ENCODE measurements at regions not wholly inside any gene's neighbourhood (a gene's known extent, or its start where the extent isn't known, plus 50 kb on each side); places are given as distances from the start of the nearest gene placed in this dataset.
A peak's percentile ranks its signal among the peaks of the same experiment; 100 is the strongest.

- no peak for DNase-seq
These were observed 464.6 kb downstream of the FGF9 start for GRCh38 chr13:22135446-22135845.

DNA sequence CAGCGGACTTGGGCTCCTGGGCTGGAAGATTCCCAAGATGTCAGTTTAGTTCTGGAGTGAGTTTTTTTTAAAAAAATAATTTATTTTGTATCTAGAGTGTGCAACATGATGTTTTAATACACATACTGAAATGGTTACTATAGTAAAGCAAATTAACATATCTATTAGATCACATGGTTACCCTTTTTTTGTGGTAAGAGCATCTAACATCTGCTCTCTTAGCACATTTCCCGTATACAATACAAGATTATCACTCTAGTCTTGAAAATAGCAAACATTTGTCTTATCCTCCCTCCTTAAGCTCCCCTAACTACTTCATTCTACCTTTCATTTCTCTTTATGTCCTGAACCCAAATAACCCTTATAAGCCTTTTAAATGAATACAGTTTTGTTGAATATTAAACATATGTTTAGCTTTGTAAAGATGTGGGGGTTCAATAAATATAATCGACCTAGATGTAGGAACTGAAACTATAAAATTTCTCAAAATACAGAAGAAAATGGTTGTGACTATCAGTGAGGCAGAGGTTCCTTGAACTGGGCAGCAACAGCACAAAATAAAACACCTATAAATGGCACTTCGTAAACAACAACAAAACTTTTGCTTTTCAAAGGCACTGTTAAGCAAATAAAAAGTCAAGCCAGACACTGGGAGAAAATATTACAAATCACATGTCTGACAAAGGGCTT lies 466.6 kb downstream of the FGF9 start:
- no peak for DNase-seq

GRCh38 chr13:22138947-22139346 lies 468.1 kb downstream of the FGF9 start:
- DNase-seq: no peak

DNA sequence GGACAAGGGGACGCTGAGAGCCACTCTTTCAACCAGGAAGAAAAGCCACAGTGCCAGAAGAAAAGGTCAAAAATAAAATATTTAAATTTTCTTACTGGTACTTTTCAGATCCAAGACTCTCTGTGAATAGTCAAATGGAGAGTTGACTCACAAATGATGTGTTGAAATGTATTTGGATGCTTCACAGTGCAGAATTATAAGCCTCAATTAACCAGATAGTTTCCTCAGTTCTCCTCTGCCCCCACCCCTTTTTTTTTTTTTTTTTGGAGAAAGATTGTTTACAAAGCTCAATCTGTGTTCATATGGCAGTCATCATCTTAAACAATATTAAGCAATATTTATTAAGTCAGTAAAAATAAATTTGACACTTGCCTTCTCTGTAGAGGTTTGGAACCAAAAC lies 470.8 kb downstream of the FGF9 start:
- DNase-seq: no peak

DNA sequence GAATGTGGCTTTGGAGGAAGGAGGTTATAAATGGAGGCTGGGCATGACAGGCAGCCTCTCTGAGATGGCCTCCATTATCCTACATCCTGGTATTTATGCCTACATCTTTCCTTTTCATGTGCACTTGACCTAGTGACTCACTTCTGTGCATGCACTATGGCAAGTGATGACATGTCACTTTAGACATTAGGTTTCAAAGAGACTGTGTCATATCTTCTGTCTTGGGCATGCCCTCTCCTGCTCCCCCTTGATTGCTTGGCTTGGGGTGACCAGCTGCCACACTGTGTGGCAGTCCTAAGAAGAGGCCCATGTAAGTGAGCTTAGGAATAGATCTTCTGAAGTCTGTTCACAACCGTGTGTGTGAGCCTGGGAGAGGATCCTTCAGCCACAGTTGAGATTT lies 472.8 kb downstream of the FGF9 start:
- DNase-seq: no peak

- DNase-seq: no peak
These were observed 473.9 kb downstream of the FGF9 start for GRCh38 chr13:22144806-22145205.

DNA sequence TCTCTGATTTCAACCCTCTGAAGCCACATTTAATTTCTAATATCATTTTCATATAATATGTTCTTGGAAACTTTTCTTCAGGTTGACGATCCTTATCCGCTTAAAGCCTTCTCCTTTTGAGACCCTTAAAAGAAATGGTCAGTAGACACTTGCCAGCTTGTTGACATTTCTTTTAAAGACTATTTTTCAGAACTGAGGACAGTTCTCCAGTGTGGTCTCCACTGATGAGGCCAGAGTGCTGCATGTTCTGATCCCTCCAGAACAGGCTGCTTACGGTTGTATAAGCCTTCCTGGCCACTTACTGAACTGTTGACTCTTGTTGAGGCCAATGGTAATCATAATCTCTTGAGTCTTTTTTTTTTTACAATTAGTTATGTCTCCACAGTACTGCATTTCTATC lies 477.3 kb downstream of the FGF9 start:
- DNase-seq: no peak

- DNase-seq: no peak
These were observed 481.9 kb downstream of the FGF9 start for GRCh38 chr13:22152751-22153150.

DNA sequence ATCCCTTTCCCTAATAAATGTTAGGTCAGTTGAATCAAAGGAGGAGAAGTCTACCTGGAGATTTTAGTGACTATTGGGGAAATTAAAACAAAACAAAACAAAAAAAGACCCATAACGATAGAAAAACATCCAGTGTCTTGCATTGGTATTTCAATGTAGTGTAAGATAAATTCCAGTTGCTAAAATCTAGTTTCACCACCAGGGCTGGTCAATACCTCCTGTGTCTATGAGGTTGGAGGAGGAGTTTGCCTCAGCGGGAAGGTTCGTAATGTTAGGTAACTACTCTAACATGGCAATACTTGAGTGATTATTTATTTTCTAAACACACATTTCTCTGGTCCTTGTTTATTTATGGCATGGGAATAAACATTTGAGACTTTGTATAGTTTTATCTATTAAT lies 483.2 kb downstream of the FGF9 start:
- no peak for DNase-seq

DNA sequence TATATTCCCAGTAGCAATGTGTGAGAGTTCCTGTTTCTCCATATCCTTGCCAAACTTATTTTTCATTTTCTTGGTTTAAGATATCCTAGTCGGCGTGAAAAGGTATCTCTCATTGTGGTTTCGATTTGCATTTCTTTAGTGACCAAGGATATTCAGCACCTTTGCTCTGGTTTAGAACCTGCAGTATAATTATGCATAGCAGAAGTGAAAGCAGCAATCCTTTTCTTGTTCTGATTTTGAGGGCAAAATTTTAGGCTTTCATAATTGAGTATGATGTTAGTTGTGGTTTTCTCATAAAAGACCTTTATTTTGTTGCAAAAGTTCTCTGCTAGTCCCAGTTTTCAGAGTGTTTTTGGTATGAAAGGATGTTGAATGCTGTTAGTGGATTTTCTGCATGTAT lies 491.0 kb downstream of the FGF9 start:
- peak; percentile 51 for DNase-seq

GRCh38 chr13:22162889-22163288 lies 492.0 kb downstream of the FGF9 start:
- DNase-seq: peak; percentile 41

DNA sequence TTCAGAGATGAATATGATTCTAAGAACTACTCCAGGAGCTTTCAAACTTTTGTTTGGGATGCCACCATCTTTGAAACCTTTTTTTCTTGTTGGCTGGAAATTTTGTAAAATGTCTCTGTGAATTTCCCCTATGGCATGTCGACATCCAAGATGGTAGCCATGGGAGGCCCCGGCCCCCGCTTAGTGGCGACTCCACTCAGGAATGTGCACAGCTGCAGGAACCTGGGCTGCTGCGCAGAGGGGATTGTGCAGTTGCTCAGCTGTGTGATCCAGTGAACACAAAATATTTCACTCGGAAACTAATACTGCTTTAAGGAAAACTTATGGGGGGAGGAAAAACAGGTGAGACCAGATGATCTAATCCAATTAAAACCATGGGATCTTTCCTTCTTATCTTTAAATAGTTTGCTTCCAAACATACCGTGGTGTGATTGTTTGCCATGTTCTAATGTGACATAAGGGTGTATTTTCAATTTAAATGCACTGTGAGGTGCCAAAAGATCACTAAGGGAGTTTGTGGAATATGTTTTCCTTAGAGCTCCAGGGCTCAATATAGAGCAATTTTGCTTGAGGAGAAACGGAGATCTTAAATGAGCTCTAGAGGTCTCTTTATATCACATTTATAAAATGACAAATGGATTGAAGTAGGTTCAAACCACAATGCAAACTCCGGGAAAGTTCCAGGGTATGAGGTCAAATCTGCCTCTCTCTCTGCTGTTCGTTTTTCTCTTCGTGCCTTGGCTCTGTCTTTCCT lies 497.7 kb downstream of the FGF9 start:
- DNase-seq: no peak

DNA sequence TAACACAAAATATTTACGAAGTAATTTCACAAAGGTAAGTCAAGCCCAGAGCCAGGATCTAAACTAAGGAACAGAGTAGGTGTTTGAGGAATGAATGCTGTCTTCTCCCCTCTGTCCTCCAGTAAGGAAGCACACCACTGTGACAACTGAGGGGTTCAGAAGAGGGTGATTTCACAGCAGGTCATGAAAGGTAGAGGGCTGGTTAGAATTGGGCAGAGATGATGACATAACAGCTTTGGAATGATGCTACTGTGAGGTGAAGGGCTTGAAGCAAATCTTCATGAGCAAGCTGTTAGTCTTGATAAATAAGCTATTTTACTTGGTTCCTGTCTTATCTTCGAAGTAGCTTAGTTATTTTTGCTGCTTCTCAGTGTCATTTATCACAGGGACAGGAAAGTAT lies 498.6 kb downstream of the FGF9 start:
- DNase-seq: no peak

DNA sequence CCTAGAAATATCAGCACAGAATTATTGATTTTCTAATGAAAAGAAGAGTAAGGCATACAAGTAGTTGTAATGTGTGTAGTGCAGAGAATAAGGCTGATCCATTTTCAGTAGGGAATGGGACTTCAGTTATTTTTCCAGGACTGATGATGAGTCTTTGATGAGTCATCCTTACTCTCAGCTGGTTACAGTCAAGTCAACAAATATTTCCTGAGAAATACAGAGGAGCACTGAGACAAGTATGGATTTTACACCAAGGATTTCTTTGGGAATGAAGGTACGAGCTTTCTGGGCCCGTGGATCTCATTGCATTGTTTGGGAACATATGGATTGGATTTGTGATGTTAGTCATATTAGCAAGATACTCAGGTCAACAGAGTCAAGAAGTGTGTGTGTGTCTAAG lies 502.7 kb downstream of the FGF9 start:
- DNase-seq: no peak

- no peak for DNase-seq
These were observed 504.4 kb downstream of the FGF9 start for GRCh38 chr13:22175241-22175640.

GRCh38 chr13:22175815-22176214 lies 504.9 kb downstream of the FGF9 start:
- no peak for DNase-seq

- no peak for DNase-seq
These were observed 506.2 kb downstream of the FGF9 start for GRCh38 chr13:22176968-22177520.

- DNase-seq: no peak
These were observed 508.0 kb downstream of the FGF9 start for GRCh38 chr13:22178878-22179277.

- no peak for DNase-seq
These were observed 516.5 kb downstream of the FGF9 start for GRCh38 chr13:22187329-22187728.

DNA sequence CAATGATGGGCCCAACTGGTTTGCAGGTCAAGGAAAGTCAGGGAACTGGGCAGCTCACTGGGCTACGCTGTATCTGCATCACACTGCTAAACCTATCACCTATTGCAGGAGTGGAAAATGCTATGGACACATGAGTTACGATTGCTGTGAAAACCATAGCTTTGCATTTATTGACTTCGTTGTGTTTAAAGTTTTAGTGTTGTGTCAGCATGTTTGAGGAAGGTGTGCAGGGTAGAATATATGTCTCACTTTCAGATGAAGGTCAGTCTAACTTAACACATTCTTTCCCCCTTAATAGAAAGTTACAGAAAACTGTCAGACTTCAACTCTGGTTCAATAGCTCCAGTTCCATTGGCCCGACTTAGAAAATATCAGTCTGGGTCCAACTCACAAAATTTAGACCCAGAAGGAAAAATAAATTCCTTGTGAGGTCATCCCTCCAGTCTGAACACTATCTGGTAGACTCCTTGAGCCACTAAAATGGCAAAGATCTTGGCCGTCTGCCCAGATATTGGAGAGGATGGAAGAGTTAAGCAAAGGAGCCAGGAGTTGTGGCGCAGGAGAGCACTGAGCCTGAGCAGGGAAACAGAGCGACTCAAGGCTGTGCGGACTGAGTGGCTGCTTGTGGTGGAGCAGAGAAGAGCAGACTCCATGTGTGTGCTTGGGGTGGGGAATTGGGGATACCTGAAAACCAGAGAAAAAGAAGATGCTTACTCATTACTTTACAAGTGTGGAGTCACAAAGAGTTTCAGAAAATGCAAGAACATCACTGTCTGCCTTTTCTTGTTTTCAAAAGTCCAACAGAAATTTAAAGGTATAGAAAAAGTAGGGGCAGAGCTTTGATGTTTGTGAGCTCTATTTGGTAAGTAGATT lies 518.5 kb downstream of the FGF9 start:
- no peak for DNase-seq

DNA sequence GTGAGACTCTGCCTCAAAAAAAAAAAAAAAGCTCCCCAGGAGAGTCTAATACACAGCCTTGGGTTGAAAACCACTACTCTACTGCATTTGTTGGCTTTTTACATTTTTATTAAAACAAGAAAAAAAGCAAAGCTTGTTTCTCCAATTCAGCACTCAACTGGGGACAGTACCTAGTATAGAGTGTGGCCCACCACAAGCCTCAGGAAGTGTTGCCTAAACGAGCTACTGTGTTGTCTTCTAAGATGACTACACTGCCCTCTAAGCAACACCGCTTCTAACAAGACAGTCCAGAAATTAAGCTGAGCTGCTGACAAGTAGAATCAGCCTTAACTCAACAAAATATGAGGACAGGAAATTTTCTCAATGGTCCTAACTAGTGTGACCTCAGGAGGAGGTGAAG lies 522.2 kb downstream of the FGF9 start:
- DNase-seq: no peak

- no peak for DNase-seq
These were observed 523.4 kb downstream of the FGF9 start for GRCh38 chr13:22194106-22194805.

DNA sequence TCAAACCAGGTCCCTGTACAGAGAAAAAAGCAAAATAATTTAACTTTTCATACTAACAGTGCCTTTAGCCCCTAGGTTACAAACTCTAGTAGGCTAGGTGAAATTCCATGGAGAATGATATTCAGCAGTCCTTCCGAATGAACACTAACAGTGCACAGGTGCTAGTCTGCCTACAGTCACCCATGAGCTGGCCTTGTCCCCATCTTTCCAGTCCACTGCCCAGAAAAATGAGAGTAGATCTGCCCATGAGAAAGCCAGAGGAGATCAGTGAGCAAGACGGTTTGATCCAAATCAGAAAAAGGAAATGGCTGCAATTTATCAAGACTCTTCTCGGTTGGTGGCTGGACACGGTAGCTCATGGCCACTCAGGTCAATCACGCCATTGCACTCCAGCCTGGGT lies 524.9 kb downstream of the FGF9 start:
- DNase-seq: no peak

Measured in activated CD4-positive, alpha-beta T cell treated with anti-CD3 and anti-CD28 coated beads, Interleukin-10, Interleukin-2, amounts not matched to agents 100 ng/mL and 50 ng/mL, durations not matched to agents 16 hours and 8 hours (primary cell).